Endothelial cell of umbilical vein (primary cell): ENCODE measurements at regions not wholly inside any gene's neighbourhood (a gene's known extent, or its start where the extent isn't known, plus 50 kb on each side); places are given as distances from the start of the nearest gene placed in this dataset.

Experiments used
- BruUV-seq: library from RNA; stranded (reverse); fragments of 400-500 nt; replicated peaks from 2 replicates; lab custom pipeline; 2021; lab: Mats Ljungman, UMichigan
- CTCF ChIA-PET: fragments of 300-600, 350-600 bp; sonication (Branson Sonifier 250); formaldehyde crosslinking; loops from one replicate; lab custom pipeline; 2021; ENCODE audit warnings: antibody characterized with exemption, inconsistent platforms; lab: Charles Lee
- POLR2A ChIA-PET: fragments of 300-600, 350-600 bp; sonication (Branson Sonifier 250); formaldehyde crosslinking; loops from one replicate; lab custom pipeline; 2021; ENCODE audit warnings: antibody characterized with exemption, inconsistent platforms; lab: Charles Lee
- DNase-seq: peaks from one replicate; pipeline ENCODE4 v3.0.0-alpha.2; 2011; ENCODE audit warnings: low read depth, low spot score
- FAIRE-seq: peaks from 2 replicates; lab custom pipeline; 2011; peaks lifted over from hg19 to GRCh38; lab: Jason Lieb, UNC
- H2AFZ ChIP-seq: 2 replicates; pipeline ENCODE4 v1.6.0; 2012; ENCODE audit warnings: low read depth, low read length, control low read depth, inconsistent platforms
- H3K27ac ChIP-seq: 2 replicates; pipeline ENCODE4 v1.5.1; 2011; ENCODE audit warnings: low read depth, mild to moderate bottlenecking, control low read depth, low read length, moderate library complexity; ENCODE audit not compliant: insufficient read depth
- H3K27me3 ChIP-seq, 2 experiments: 2 replicates each; pipeline versions ENCODE4 v1.6.0 to v1.6.1; 2011; ENCODE audit warnings: low read length in 2 of 2, mixed read lengths in 1 of 2; ENCODE audit not compliant: control insufficient read depth in 2 of 2, insufficient read depth in 2 of 2
- H3K36me3 ChIP-seq, 2 experiments: 2 replicates in 1 of 2; 3 replicates in 1 of 2; pipeline ENCODE4 v1.5.1; 2011; ENCODE audit warnings: low read length in 2 of 2, mild to moderate bottlenecking in 1 of 2, moderate library complexity in 1 of 2; ENCODE audit not compliant: control insufficient read depth in 2 of 2, insufficient read depth in 2 of 2; ENCODE audit errors: extremely low read depth in 1 of 2
- H3K4me1 ChIP-seq: 3 replicates; pipeline ENCODE4 v1.5.1; 2011; ENCODE audit warnings: mild to moderate bottlenecking, low read length; ENCODE audit not compliant: control insufficient read depth, insufficient read depth; ENCODE audit errors: extremely low read depth
- H3K4me2 ChIP-seq: 2 replicates; pipeline ENCODE4 v1.6.1; 2011; ENCODE audit warnings: low read length, control low read depth, mixed read lengths; ENCODE audit not compliant: insufficient read depth
- H3K4me3 ChIP-seq, 3 experiments: fragments of 200-600 bp in 1 of 3; sonication (generic), shearing (Covaris generic) in 1 of 3; replicated peaks in 1 of 3; 2 replicates each; pipeline ENCODE4 v1.5.1; 2011 to 2016; ENCODE audit warnings: control low read depth in 3 of 3, low read length in 3 of 3, mild to moderate bottlenecking in 2 of 3, inconsistent platforms in 1 of 3, low read depth in 1 of 3, moderate library complexity in 1 of 3; ENCODE audit not compliant: insufficient read depth in 1 of 3
- H3K79me2 ChIP-seq: 2 replicates; pipeline ENCODE4 v1.6.0; 2012; ENCODE audit warnings: low read length, inconsistent platforms; ENCODE audit not compliant: control insufficient read depth, insufficient read depth
- H3K9ac ChIP-seq: replicated peaks from 2 replicates; pipeline ENCODE3; 2011; ENCODE audit warnings: low read length, control low read depth; ENCODE audit not compliant: insufficient read depth; ENCODE audit errors: extremely low read depth
- H3K9me1 ChIP-seq: replicated peaks from 3 replicates; pipeline ENCODE4 v1.6.0; 2011; ENCODE audit warnings: mild to moderate bottlenecking, low read length; ENCODE audit not compliant: control insufficient read depth, insufficient read depth; ENCODE audit errors: extremely low read depth
- H3K9me3 ChIP-seq: replicated peaks from 2 replicates; pipeline ENCODE4 v1.5.1; 2012; ENCODE audit warnings: low read length, inconsistent platforms; ENCODE audit not compliant: control insufficient read depth, insufficient read depth
- H4K20me1 ChIP-seq: replicated peaks from 2 replicates; pipeline ENCODE3; 2011; ENCODE audit warnings: mild to moderate bottlenecking, low read length; ENCODE audit not compliant: control insufficient read depth, insufficient read depth; ENCODE audit errors: extremely low read depth
- EZH2 ChIP-seq: IDR thresholded peaks from 2 replicates; pipeline ENCODE4 v1.6.1; 2012; ENCODE audit warnings: borderline replicate concordance, low read depth, mild to moderate bottlenecking, moderate library complexity, low read length, inconsistent platforms; ENCODE audit not compliant: severe bottlenecking
- JUN ChIP-seq: IDR thresholded peaks from 2 replicates; pipeline ENCODE4 v1.6.1; 2011; ENCODE audit warnings: borderline replicate concordance, low read depth; ENCODE audit not compliant: insufficient read length, insufficient read depth
- MYC ChIP-seq: IDR thresholded peaks from one replicate; pipeline ENCODE4 v1.6.1; 2011; ENCODE audit warnings: mild to moderate bottlenecking, low read depth, low read length
- POLR2A ChIP-seq: IDR thresholded peaks from 2 replicates; pipeline ENCODE4 v1.6.1; 2012; ENCODE audit warnings: low read depth, mild to moderate bottlenecking, control low read depth, low read length
- dilution Hi-C: fragments of 300-500 bp; cut with MboI; formaldehyde crosslinking; loops from one replicate; pipeline ENCODE4 v1.15.0; 2019; ENCODE audit warnings: low sequenced_read_pairs; ENCODE audit not compliant: extremely low pct_ligation_motif_present
- intact Hi-C: fragments of 100-400 bp; cut with micrococcal nuclease; formaldehyde crosslinking; loops from one replicate; pipeline ENCODE4 v1.10.0; 2022
- TF ChIP-seq, protein P1 (sequence below), 2 donors: IDR thresholded peaks; 1 replicate in 1 of 2; 2 replicates in 1 of 2; pipeline ENCODE4 v1.5.1; 2011; ENCODE audit warnings: low read length in 2 of 2, mild to moderate bottlenecking in 2 of 2, moderate library complexity in 2 of 2, control low read depth in 1 of 2, inconsistent platforms in 1 of 2, low read depth in 1 of 2; ENCODE audit not compliant: insufficient read depth in 1 of 2; ENCODE audit errors: extremely low read depth in 1 of 2
- TF ChIP-seq, protein P2 (sequence below): IDR thresholded peaks from 2 replicates; pipeline ENCODE4 v1.6.1; 2011; ENCODE audit not compliant: insufficient read depth, insufficient read length

DNA sequence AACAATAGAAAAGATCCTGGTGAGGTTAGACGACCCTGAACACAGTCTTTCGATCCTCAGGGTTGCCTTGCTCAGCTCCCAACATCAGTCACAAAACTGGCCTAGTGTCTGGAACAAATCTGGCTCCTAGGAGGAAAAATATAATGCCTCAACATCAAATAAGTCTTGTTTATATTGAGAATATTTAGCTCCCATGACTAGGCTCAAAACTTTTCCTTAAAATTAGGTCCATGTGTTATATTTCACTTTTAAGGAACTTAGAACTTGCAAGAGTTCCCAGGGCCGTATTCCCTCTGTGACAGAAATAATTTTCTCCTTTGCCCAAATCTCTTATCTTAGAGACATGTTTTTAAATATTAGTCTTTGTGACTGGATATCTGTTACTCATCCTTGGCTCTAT, 819.7 kb upstream of the ZEB2 start:
- no peaks in the 10 kb centered on the region for H3K36me3 ChIP-seq
- ChIA-PET CTCF (no interaction called here), POLR2A (no interaction called here)
- FAIRE-seq, result no peak
- H3K4me3 ChIP-seq, result no peak overlapping the region
- H3K4me2 ChIP-seq, result no peak overlapping the region
- no TSS peak for BruUV-seq
- no peak overlapping the region for H2AFZ ChIP-seq
- no peak overlapping the region for H3K27ac ChIP-seq
- dilution Hi-C loops (no loop called here), intact Hi-C loops (no loop called here)
- no peak overlapping the region for H3K9ac ChIP-seq
- no peaks in the 10 kb centered on the region for H4K20me1 ChIP-seq
- TF ChIP-seq POLR2A (no peak), MYC (no peak), EZH2 (no peak), JUN (no peak)
- TF ChIP-seq, protein P1, sequence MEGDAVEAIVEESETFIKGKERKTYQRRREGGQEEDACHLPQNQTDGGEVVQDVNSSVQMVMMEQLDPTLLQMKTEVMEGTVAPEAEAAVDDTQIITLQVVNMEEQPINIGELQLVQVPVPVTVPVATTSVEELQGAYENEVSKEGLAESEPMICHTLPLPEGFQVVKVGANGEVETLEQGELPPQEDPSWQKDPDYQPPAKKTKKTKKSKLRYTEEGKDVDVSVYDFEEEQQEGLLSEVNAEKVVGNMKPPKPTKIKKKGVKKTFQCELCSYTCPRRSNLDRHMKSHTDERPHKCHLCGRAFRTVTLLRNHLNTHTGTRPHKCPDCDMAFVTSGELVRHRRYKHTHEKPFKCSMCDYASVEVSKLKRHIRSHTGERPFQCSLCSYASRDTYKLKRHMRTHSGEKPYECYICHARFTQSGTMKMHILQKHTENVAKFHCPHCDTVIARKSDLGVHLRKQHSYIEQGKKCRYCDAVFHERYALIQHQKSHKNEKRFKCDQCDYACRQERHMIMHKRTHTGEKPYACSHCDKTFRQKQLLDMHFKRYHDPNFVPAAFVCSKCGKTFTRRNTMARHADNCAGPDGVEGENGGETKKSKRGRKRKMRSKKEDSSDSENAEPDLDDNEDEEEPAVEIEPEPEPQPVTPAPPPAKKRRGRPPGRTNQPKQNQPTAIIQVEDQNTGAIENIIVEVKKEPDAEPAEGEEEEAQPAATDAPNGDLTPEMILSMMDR (IDR thresholded peaks at IDR 0.05; ENCODE audit: extremely low read depth in 1 of 2, insufficient read depth in 1 of 2, low read depth in 1 of 2, low read length in 2 of 2), result no peak
- TF ChIP-seq, protein P2, sequence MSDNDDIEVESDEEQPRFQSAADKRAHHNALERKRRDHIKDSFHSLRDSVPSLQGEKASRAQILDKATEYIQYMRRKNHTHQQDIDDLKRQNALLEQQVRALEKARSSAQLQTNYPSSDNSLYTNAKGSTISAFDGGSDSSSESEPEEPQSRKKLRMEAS, result no peak
- H3K79me2 ChIP-seq, result no peaks in the 10 kb centered on the region
- H3K4me1 ChIP-seq, result no peaks in the 10 kb centered on the region
- H3K9me3 ChIP-seq, result no peaks in the 10 kb centered on the region
- DNase-seq, result no peak
- no peaks in the 10 kb centered on the region for H3K9me1 ChIP-seq
- H3K27me3 ChIP-seq, result no peaks in the 10 kb centered on the region
